ENCODE measurements at regions not wholly inside any gene's neighbourhood (a gene's known extent, or its start where the extent isn't known, plus 50 kb on each side); places are given as distances from the start of the nearest gene placed in this dataset.

- no peak for TF ChIP-seq ZNF462 (CRISPR knock-in tag; IDR thresholded peaks at IDR 0.05)
- no peak for TF ChIP-seq NANOG (IDR thresholded peaks at IDR 0.05; ENCODE audit: borderline replicate concordance)
- TF ChIP-seq, protein P1, sequence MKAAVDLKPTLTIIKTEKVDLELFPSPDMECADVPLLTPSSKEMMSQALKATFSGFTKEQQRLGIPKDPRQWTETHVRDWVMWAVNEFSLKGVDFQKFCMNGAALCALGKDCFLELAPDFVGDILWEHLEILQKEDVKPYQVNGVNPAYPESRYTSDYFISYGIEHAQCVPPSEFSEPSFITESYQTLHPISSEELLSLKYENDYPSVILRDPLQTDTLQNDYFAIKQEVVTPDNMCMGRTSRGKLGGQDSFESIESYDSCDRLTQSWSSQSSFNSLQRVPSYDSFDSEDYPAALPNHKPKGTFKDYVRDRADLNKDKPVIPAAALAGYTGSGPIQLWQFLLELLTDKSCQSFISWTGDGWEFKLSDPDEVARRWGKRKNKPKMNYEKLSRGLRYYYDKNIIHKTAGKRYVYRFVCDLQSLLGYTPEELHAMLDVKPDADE (IDR thresholded peaks at IDR 0.05): no peak
- no peak for TF ChIP-seq REST (IDR thresholded peaks at IDR 0.05; ENCODE audit: unreplicated experiment)
- TF ChIP-seq CREB1 (CRISPR knock-in tag; IDR thresholded peaks at IDR 0.05; ENCODE audit: low read depth): no peak
- no peak for TF ChIP-seq EZH2phosphoT487 (IDR thresholded peaks at IDR 0.05; ENCODE audit: unreplicated experiment)
Measured at GRCh38 chr13:80618781-80619180, 277.9 kb upstream of the SPRY2 start (continued).
